HEK293T (cell line): ENCODE measurements at regions not wholly inside any gene's neighbourhood (a gene's known extent, or its start where the extent isn't known, plus 50 kb on each side); places are given as distances from the start of the nearest gene placed in this dataset.

ENCODE experiments used
- BHLHE40 ChIP-seq: fragments of 450-650 bp; IDR thresholded peaks from 2 replicates; pipeline ENCODE4 v1.6.1; 2016; ENCODE audit warnings: mild to moderate bottlenecking, moderate library complexity, borderline replicate concordance
- CTBP1 ChIP-seq: fragments of 450-650 bp; IDR thresholded peaks from 2 replicates; pipeline ENCODE4 v1.6.1; 2016; ENCODE audit warnings: borderline replicate concordance
- SP1 ChIP-seq: fragments of 450-650 bp; IDR thresholded peaks from 2 replicates; pipeline ENCODE4 v1.6.1; 2017

- TF ChIP-seq BHLHE40 (no peak), CTBP1 (no peak), SP1 (no peak)
Measured at GRCh38 chr12:34297126-34297789, 275.0 kb downstream of the ALG10 start.
